ENCODE measurements at regions not wholly inside any gene's neighbourhood (a gene's known extent, or its start where the extent isn't known, plus 50 kb on each side); places are given as distances from the start of the nearest gene placed in this dataset.

- ATAC-seq (no peak), DNase-seq (no peak)
- intact Hi-C loops (cut with DNase I) = no loop called here
These were observed 198.7 kb upstream of the SALL3 start for GRCh38 chr18:78780719-78781600.

GRCh38 chr18:78781601-78781960, 198.0 kb upstream of the SALL3 start:
- ATAC-seq (no peak), DNase-seq (no peak)
- intact Hi-C loops (cut with DNase I) = no loop called here

- DNase-seq (no peak), ATAC-seq (no peak)
- intact Hi-C loops (cut with DNase I) = no loop called here
These were observed 196.6 kb upstream of the SALL3 start for GRCh38 chr18:78782951-78783563.

GRCh38 chr18:78783564-78783960, 196.1 kb upstream of the SALL3 start:
- DNase-seq = no peak
- no peak for ATAC-seq
- intact Hi-C loops (cut with DNase I) = no loop called here

GRCh38 chr18:78784861-78785260, 194.8 kb upstream of the SALL3 start:
- intact Hi-C loops (cut with DNase I) = no loop called here
- no peak for ATAC-seq
- DNase-seq = no peak

GRCh38 chr18:78785706-78786105, 193.9 kb upstream of the SALL3 start:
- intact Hi-C loops (cut with DNase I) = no loop called here
- DNase-seq (no peak), ATAC-seq (peak in 1 of 2 donors; percentile 89)

GRCh38 chr18:78786776-78787175, 192.8 kb upstream of the SALL3 start:
- DNase-seq = no peak
- no peak for ATAC-seq
- intact Hi-C loops (cut with DNase I) = no loop called here

- DNase-seq = no peak
- intact Hi-C loops (cut with DNase I) = no loop called here
- ATAC-seq = no peak
These were observed 191.9 kb upstream of the SALL3 start for GRCh38 chr18:78787751-78788150.

GRCh38 chr18:78788161-78788560, 191.5 kb upstream of the SALL3 start:
- intact Hi-C loops (cut with DNase I) = no loop called here
- DNase-seq (no peak), ATAC-seq (no peak)

GRCh38 chr18:78789850-78790249, 189.8 kb upstream of the SALL3 start:
- intact Hi-C loops (cut with DNase I) = no loop called here
- ATAC-seq (no peak), DNase-seq (no peak)

GRCh38 chr18:78790511-78790910, 189.1 kb upstream of the SALL3 start:
- DNase-seq (no peak), ATAC-seq (no peak)
- intact Hi-C loops (cut with DNase I) = no loop called here

- DNase-seq (no peak), ATAC-seq (no peak)
- intact Hi-C loops (cut with DNase I) = no loop called here
These were observed 188.7 kb upstream of the SALL3 start for GRCh38 chr18:78790960-78791359.

GRCh38 chr18:78792094-78792493, 187.5 kb upstream of the SALL3 start:
- no peak for ATAC-seq
- no peak for DNase-seq
- intact Hi-C loops (cut with DNase I) = no loop called here

GRCh38 chr18:78792736-78793135, 186.9 kb upstream of the SALL3 start:
- ATAC-seq = no peak
- DNase-seq = no peak
- intact Hi-C loops (cut with DNase I) = no loop called here

- ATAC-seq = no peak
- intact Hi-C loops (cut with DNase I) = no loop called here
- no peak for DNase-seq
These were observed 186.1 kb upstream of the SALL3 start for GRCh38 chr18:78793313-78794070.

GRCh38 chr18:78794071-78794430, 185.6 kb upstream of the SALL3 start:
- no peak for DNase-seq
- no peak for ATAC-seq
- intact Hi-C loops (cut with DNase I) = no loop called here

- no peak for DNase-seq
- intact Hi-C loops (cut with DNase I) = no loop called here
- no peak for ATAC-seq
These were observed 182.7 kb upstream of the SALL3 start for GRCh38 chr18:78796693-78797455.

- ATAC-seq (no peak), DNase-seq (no peak)
- intact Hi-C loops (cut with DNase I) = no loop called here
These were observed 182.1 kb upstream of the SALL3 start for GRCh38 chr18:78797499-78797898.

- no peak for DNase-seq
- intact Hi-C loops (cut with DNase I) = no loop called here
- ATAC-seq = no peak
These were observed 181.0 kb upstream of the SALL3 start for GRCh38 chr18:78798402-78799175.
